ENCODE measurements at regions not wholly inside any gene's neighbourhood (a gene's known extent, or its start where the extent isn't known, plus 50 kb on each side); places are given as distances from the start of the nearest gene placed in this dataset.

DNA sequence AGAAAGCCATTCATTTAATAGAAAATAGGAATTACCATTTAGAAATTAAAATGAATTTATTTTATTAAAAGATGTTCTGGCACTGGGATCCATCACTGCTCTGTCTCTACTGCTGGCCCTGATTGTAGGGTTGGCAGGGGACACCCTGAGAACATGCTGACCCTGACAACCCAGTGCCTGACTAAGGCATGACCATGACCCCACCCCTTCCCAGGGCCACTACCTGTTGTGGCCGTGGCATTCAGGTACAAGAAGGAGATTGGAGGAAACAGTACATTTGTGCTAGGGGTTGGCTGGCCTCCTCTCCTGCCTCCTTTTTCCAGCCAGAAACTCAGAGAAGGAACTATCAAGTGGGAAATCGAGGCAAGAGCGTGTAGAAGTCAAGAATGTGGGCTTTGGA lies 197.0 kb upstream of the ZMIZ1 start:
- H3K9ac ChIP-seq (ENCODE audit: low read depth in 1 of 3, low read length in 3 of 3) = no peak overlapping the region
- no peaks in the 10 kb centered on the region for H3K36me3 ChIP-seq (ENCODE audit: control insufficient read depth in 3 of 3, insufficient read depth in 3 of 3, low read length in 3 of 3)
- no peak overlapping the region for H3K4me3 ChIP-seq (ENCODE audit: low read length in 3 of 3)
- H3K27me3 ChIP-seq (ENCODE audit: control insufficient read depth in 3 of 3, insufficient read depth in 3 of 3, low read length in 3 of 3) = peaks cover 0 to 3% (median 0%) of the 10 kb centered on the region in 3 donors
- H3K27ac ChIP-seq (ENCODE audit: low read depth, low read length) = no peak overlapping the region
- H3K9me3 ChIP-seq (ENCODE audit: control insufficient read depth in 3 of 3, low read length in 3 of 3) = no peaks in the 10 kb centered on the region
- no peaks in the 10 kb centered on the region for H3K4me1 ChIP-seq (ENCODE audit: control insufficient read depth in 3 of 3, insufficient read depth in 3 of 3, low read length in 3 of 3)

DNA sequence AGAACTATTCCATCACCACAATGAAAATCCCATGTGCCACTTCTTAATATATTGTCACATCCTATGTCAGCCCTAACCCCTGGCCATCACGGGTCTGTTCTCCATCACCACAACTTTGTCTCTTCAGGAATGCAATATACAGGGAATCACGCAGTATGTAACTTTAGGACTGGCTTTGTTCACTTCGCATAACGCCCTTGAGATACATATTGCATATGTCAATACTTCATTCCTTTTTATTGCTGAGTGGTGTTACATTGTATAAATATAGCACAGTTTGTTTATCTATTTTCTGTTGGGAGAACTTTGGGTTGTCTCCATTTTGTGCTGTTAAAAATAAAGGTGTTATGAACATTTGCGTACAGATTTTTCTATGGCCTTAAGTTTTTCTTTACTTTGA lies 195.4 kb upstream of the ZMIZ1 start:
- H3K9ac ChIP-seq (ENCODE audit: low read depth in 1 of 3, low read length in 3 of 3) = no peak overlapping the region
- no peak overlapping the region for H3K4me3 ChIP-seq (ENCODE audit: low read length in 3 of 3)
- no peak overlapping the region for H3K27ac ChIP-seq (ENCODE audit: low read depth, low read length)
- no peaks in the 10 kb centered on the region for H3K27me3 ChIP-seq (ENCODE audit: control insufficient read depth in 3 of 3, insufficient read depth in 3 of 3, low read length in 3 of 3)
- no peaks in the 10 kb centered on the region for H3K36me3 ChIP-seq (ENCODE audit: control insufficient read depth in 3 of 3, insufficient read depth in 3 of 3, low read length in 3 of 3)
- H3K4me1 ChIP-seq (ENCODE audit: control insufficient read depth in 3 of 3, insufficient read depth in 3 of 3, low read length in 3 of 3) = no peaks in the 10 kb centered on the region
- no peaks in the 10 kb centered on the region for H3K9me3 ChIP-seq (ENCODE audit: control insufficient read depth in 3 of 3, low read length in 3 of 3)

DNA sequence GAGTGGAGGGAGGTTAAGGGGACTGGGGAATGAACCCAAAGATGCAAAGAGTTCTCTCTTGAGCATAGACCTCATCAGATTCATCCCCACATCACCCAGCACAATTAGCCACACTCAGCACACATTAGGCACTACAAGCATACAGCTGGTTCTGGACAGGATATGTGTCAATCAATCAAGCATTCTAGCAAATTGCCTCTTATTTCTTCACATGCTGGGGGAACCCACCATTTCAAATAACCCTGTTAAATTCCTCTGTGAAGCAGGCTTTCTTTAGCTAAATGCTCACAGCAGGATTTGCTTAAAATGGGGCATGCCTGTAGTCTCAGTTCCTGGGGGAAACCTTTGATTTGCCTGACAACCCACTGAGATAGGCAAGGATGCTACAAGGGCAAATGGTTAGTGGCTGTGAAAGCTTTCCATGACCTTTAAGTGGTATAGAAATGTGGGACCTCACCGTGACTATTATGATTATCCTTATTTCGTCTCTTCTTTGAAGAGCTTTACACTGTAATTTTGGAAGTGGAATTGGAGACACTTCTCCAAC lies 193.4 kb upstream of the ZMIZ1 start:
- Histone ChIP-seq H3K36me3 (ENCODE audit: control insufficient read depth in 3 of 3, insufficient read depth in 3 of 3, low read length in 3 of 3) (no peaks in the 10 kb centered on the region), H3K4me1 (ENCODE audit: control insufficient read depth in 3 of 3, insufficient read depth in 3 of 3, low read length in 3 of 3) (no peaks in the 10 kb centered on the region), H3K27ac (ENCODE audit: low read depth, low read length) (no peak overlapping the region), H3K4me3 (ENCODE audit: low read length in 3 of 3) (no peak overlapping the region), H3K9ac (ENCODE audit: low read depth in 1 of 3, low read length in 3 of 3) (no peak overlapping the region), H3K9me3 (ENCODE audit: control insufficient read depth in 3 of 3, low read length in 3 of 3) (peaks cover 0 to 3% (median 0%) of the 10 kb centered on the region in 3 donors), H3K27me3 (ENCODE audit: control insufficient read depth in 3 of 3, insufficient read depth in 3 of 3, low read length in 3 of 3) (no peaks in the 10 kb centered on the region)

DNA sequence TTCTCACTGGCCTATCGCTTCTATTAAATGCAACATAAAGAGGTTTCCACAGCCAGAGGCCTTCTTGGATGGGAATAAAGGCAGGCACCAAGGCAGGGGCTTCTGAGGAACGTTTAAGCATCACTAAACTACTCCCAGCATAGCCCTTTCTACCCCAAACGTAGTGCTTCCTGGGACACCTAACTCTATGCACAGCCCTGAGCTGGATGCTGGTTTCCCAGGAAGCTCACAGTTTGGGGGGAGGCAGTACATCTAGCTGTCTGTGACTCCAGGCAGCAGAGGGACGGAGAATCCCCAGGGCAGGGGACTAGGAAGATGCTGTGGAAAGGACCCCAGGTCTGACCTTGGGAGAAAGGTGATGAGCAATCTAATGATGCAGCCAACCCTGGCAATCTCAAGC lies 192.8 kb upstream of the ZMIZ1 start:
- H3K27ac ChIP-seq (ENCODE audit: low read depth, low read length) = no peak overlapping the region
- H3K9ac ChIP-seq (ENCODE audit: low read depth in 1 of 3, low read length in 3 of 3) = no peak overlapping the region
- H3K27me3 ChIP-seq (ENCODE audit: control insufficient read depth in 3 of 3, insufficient read depth in 3 of 3, low read length in 3 of 3) = no peaks in the 10 kb centered on the region
- no peaks in the 10 kb centered on the region for H3K4me1 ChIP-seq (ENCODE audit: control insufficient read depth in 3 of 3, insufficient read depth in 3 of 3, low read length in 3 of 3)
- H3K9me3 ChIP-seq (ENCODE audit: control insufficient read depth in 3 of 3, low read length in 3 of 3) = peaks cover 0 to 3% (median 0%) of the 10 kb centered on the region in 3 donors
- H3K4me3 ChIP-seq (ENCODE audit: low read length in 3 of 3) = no peak overlapping the region
- H3K36me3 ChIP-seq (ENCODE audit: control insufficient read depth in 3 of 3, insufficient read depth in 3 of 3, low read length in 3 of 3) = no peaks in the 10 kb centered on the region

DNA sequence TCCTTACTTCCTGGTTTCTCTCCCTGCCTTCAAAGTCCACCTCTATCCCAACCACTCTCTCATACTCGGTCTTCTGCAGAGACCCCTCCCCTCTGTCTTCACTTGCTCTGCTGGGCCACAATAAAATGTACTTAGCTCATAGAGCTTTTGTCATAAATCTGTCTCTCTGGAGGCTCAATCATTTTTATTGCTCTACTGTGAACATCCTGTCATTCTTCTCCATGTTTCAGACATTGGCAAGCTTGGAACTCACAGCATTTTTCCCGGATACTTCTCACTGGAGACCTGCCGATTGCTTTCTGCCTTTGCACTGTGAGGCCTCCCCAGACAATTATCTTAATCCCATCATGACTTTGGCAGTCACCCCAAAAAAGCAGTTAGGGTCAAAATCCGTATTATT lies 192.3 kb upstream of the ZMIZ1 start:
- Histone ChIP-seq H3K27me3 (ENCODE audit: control insufficient read depth in 3 of 3, insufficient read depth in 3 of 3, low read length in 3 of 3) (no peaks in the 10 kb centered on the region), H3K9ac (ENCODE audit: low read depth in 1 of 3, low read length in 3 of 3) (no peak overlapping the region), H3K36me3 (ENCODE audit: control insufficient read depth in 3 of 3, insufficient read depth in 3 of 3, low read length in 3 of 3) (no peaks in the 10 kb centered on the region), H3K27ac (ENCODE audit: low read depth, low read length) (no peak overlapping the region), H3K9me3 (ENCODE audit: control insufficient read depth in 3 of 3, low read length in 3 of 3) (peaks cover 0 to 3% (median 0%) of the 10 kb centered on the region in 3 donors), H3K4me3 (ENCODE audit: low read length in 3 of 3) (no peak overlapping the region), H3K4me1 (ENCODE audit: control insufficient read depth in 3 of 3, insufficient read depth in 3 of 3, low read length in 3 of 3) (no peaks in the 10 kb centered on the region)

DNA sequence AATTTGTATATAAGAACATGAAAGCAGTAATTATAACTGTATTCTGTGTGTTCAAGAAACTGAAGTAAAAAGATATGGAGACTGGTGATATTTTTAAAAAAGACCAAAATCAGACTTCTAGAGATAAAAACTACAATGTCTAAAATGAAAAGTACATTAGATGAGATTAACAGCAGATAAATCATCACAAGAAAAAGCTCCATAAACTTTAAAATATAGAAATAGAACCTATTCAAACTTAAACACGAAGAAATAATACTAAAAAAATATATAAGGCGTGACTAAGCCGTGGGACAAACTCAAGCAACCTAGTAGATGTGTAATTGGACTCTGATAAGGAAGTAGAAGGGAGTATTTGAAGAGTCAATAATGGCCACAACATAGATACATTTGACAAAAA lies 189.1 kb upstream of the ZMIZ1 start:
- Histone ChIP-seq H3K9ac (ENCODE audit: low read depth in 1 of 3, low read length in 3 of 3) (no peak overlapping the region), H3K4me1 (ENCODE audit: control insufficient read depth in 3 of 3, insufficient read depth in 3 of 3, low read length in 3 of 3) (no peaks in the 10 kb centered on the region), H3K9me3 (ENCODE audit: control insufficient read depth in 3 of 3, low read length in 3 of 3) (peaks cover 0 to 3% (median 0%) of the 10 kb centered on the region in 3 donors), H3K36me3 (ENCODE audit: control insufficient read depth in 3 of 3, insufficient read depth in 3 of 3, low read length in 3 of 3) (no peaks in the 10 kb centered on the region), H3K27me3 (ENCODE audit: control insufficient read depth in 3 of 3, insufficient read depth in 3 of 3, low read length in 3 of 3) (no peaks in the 10 kb centered on the region), H3K27ac (ENCODE audit: low read depth, low read length) (no peak overlapping the region), H3K4me3 (ENCODE audit: low read length in 3 of 3) (no peak overlapping the region)

DNA sequence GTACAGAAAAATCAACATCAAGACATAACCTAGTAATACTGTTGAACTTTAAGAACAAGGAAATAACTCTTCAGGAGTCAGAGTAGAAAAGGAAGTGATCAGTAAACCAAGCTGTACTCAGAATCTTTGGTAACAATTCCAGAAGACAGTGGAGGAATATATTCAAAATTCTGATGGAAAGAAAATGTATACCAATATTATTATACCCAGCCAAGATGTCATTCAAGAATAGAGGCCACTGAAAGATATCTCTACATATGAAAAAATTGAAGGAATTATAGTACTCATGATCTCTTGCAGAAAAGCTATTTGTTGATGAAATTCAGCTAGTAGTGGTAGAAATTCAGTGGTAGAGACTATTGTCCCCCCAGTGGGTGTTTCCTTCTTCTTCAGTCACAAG lies 182.6 kb upstream of the ZMIZ1 start:
- H3K9me3 ChIP-seq (ENCODE audit: control insufficient read depth in 3 of 3, low read length in 3 of 3) = peaks cover 0 to 6% (median 2%) of the 10 kb centered on the region in 3 donors
- H3K4me1 ChIP-seq (ENCODE audit: control insufficient read depth in 3 of 3, insufficient read depth in 3 of 3, low read length in 3 of 3) = no peaks in the 10 kb centered on the region
- H3K36me3 ChIP-seq (ENCODE audit: control insufficient read depth in 3 of 3, insufficient read depth in 3 of 3, low read length in 3 of 3) = no peaks in the 10 kb centered on the region
- H3K27ac ChIP-seq (ENCODE audit: low read depth, low read length) = no peak overlapping the region
- H3K4me3 ChIP-seq (ENCODE audit: low read length in 3 of 3) = no peak overlapping the region
- no peaks in the 10 kb centered on the region for H3K27me3 ChIP-seq (ENCODE audit: control insufficient read depth in 3 of 3, insufficient read depth in 3 of 3, low read length in 3 of 3)
- H3K9ac ChIP-seq (ENCODE audit: low read depth in 1 of 3, low read length in 3 of 3) = no peak overlapping the region

DNA sequence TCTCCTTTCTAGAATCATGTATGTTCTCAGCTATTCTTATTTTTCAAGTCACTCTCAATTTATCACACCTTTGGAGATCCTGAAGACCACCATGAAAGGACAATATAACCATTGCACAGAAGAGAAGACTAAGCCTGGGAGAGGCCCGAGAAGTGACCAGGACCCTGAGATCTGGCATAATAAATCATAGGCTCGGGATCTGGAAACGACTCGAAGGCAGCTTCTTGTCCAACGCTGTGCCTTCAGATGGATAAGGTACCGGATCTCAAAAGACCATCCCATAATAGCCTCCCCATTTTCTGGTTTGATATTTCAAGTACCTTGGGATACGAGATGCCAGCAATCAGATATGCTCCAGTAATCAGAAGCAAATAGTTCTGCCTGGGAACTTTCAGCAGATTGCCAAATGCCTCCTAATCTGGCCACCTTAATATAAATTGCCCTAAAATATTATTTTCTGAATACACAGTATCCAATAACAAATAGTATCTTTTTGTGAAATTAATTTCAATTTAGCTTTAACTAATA lies 179.2 kb upstream of the ZMIZ1 start:
- Histone ChIP-seq H3K27ac (ENCODE audit: low read depth, low read length) (no peak overlapping the region), H3K9ac (ENCODE audit: low read depth in 1 of 3, low read length in 3 of 3) (no peak overlapping the region), H3K4me1 (ENCODE audit: control insufficient read depth in 3 of 3, insufficient read depth in 3 of 3, low read length in 3 of 3) (no peaks in the 10 kb centered on the region), H3K36me3 (ENCODE audit: control insufficient read depth in 3 of 3, insufficient read depth in 3 of 3, low read length in 3 of 3) (no peaks in the 10 kb centered on the region), H3K4me3 (ENCODE audit: low read length in 3 of 3) (no peak overlapping the region), H3K27me3 (ENCODE audit: control insufficient read depth in 3 of 3, insufficient read depth in 3 of 3, low read length in 3 of 3) (peaks cover 0 to 3% (median 0%) of the 10 kb centered on the region in 3 donors), H3K9me3 (ENCODE audit: control insufficient read depth in 3 of 3, low read length in 3 of 3) (peaks cover 0 to 6% (median 2%) of the 10 kb centered on the region in 3 donors)

DNA sequence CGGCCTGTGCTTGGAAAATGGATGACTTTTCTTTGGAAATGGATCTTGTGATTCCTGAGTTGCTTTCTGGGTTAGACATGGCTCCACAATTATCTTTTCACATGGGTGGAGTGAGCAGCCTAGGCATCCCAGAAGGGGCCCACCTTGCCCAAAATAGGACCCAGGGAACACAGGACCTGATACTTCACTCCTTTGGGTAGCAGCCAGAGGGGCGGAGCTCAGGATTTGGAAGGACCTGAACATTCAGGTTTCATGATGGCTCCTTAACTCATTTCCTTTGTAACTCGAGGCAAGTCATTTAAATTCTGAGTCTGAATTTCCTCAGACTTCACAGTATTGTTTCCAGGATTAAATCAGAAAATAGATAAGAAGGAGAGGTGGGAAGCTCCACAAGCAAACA lies 178.3 kb upstream of the ZMIZ1 start:
- Histone ChIP-seq H3K9me3 (ENCODE audit: control insufficient read depth in 3 of 3, low read length in 3 of 3) (peaks cover 0 to 5% (median 2%) of the 10 kb centered on the region in 3 donors), H3K27ac (ENCODE audit: low read depth, low read length) (no peak overlapping the region), H3K4me3 (ENCODE audit: low read length in 3 of 3) (no peak overlapping the region), H3K4me1 (ENCODE audit: control insufficient read depth in 3 of 3, insufficient read depth in 3 of 3, low read length in 3 of 3) (no peaks in the 10 kb centered on the region), H3K36me3 (ENCODE audit: control insufficient read depth in 3 of 3, insufficient read depth in 3 of 3, low read length in 3 of 3) (no peaks in the 10 kb centered on the region), H3K27me3 (ENCODE audit: control insufficient read depth in 3 of 3, insufficient read depth in 3 of 3, low read length in 3 of 3) (peaks cover 0 to 3% (median 0%) of the 10 kb centered on the region in 3 donors), H3K9ac (ENCODE audit: low read depth in 1 of 3, low read length in 3 of 3) (no peak overlapping the region)

DNA sequence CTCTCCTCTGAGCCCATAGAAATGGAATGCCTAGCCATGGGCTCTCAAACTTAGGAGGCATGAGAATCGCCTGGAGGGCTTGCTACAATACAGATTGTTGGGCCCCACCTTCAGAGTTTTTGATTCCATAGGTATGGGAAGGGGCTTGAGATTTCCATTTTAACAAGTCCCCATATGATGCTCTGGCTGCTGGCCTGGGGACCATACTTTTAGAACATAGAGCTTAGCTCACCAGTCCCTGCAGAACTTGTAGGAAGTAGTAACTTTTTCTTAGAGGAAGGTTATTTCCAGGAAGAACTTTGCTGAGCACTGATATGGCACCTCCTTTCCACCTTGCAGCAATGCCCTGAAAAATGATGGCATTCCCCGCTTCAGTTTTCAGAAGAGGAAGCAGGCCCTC lies 177.0 kb upstream of the ZMIZ1 start:
- no peak overlapping the region for H3K9ac ChIP-seq (ENCODE audit: low read depth in 1 of 3, low read length in 3 of 3)
- peaks cover 7 to 8% (median 7%) of the 10 kb centered on the region in 3 donors for H3K4me1 ChIP-seq (ENCODE audit: control insufficient read depth in 3 of 3, insufficient read depth in 3 of 3, low read length in 3 of 3)
- H3K36me3 ChIP-seq (ENCODE audit: control insufficient read depth in 3 of 3, insufficient read depth in 3 of 3, low read length in 3 of 3) = no peaks in the 10 kb centered on the region
- H3K27ac ChIP-seq (ENCODE audit: low read depth, low read length) = no peak overlapping the region
- no peaks in the 10 kb centered on the region for H3K9me3 ChIP-seq (ENCODE audit: control insufficient read depth in 3 of 3, low read length in 3 of 3)
- no peak overlapping the region for H3K4me3 ChIP-seq (ENCODE audit: low read length in 3 of 3)
- peaks cover 0 to 3% (median 0%) of the 10 kb centered on the region in 3 donors for H3K27me3 ChIP-seq (ENCODE audit: control insufficient read depth in 3 of 3, insufficient read depth in 3 of 3, low read length in 3 of 3)
